GM19240 (cell line): ENCODE measurements at regions not wholly inside any gene's neighbourhood (a gene's known extent, or its start where the extent isn't known, plus 50 kb on each side); places are given as distances from the start of the nearest gene placed in this dataset.
"Not testable (repeated sequence)": the region's sequence is repeated elsewhere in the genome, so short reads cannot be mapped to it uniquely, and the experiment has no call there.

Source experiments
- DNase-seq: peaks from one replicate; pipeline ENCODE4 v3.0.0; 2011; ENCODE audit warnings: low spot score; ENCODE audit not compliant: insufficient read length

- not testable (repeated sequence) for DNase-seq
Observed at GRCh38 chr20:47912786-47913501, 127.7 kb upstream of the SULF2 start.

- DNase-seq, result not testable (repeated sequence)
Observed at GRCh38 chr20:47912165-47912564, 126.9 kb upstream of the SULF2 start.

- DNase-seq, result not testable (repeated sequence)
Observed at GRCh38 chr20:47909696-47910369, 124.6 kb upstream of the SULF2 start.

- DNase-seq, result not testable (repeated sequence)
Observed at GRCh38 chr20:47908361-47909035, 123.2 kb upstream of the SULF2 start.

GRCh38 chr20:47907951-47908350, 122.7 kb upstream of the SULF2 start:
- DNase-seq, result not testable (repeated sequence)

GRCh38 chr20:47907031-47907675, 121.9 kb upstream of the SULF2 start:
- DNase-seq, result no peak

- DNase-seq, result no peak
Observed at GRCh38 chr20:47906348-47906660, 121.0 kb upstream of the SULF2 start.

- DNase-seq, result no peak
Observed at GRCh38 chr20:47905628-47906347, 120.5 kb upstream of the SULF2 start.

- DNase-seq, result not testable (repeated sequence)
Observed at GRCh38 chr20:47903009-47903408, 117.7 kb upstream of the SULF2 start.

- DNase-seq, result not testable (repeated sequence)
Observed at GRCh38 chr20:47899313-47899712, 114.0 kb upstream of the SULF2 start.

GRCh38 chr20:47897461-47897860, 112.2 kb upstream of the SULF2 start:
- DNase-seq, result no peak

- DNase-seq, result not testable (repeated sequence)
Observed at GRCh38 chr20:47892681-47893080, 107.4 kb upstream of the SULF2 start.

- DNase-seq, result not testable (repeated sequence)
Observed at GRCh38 chr20:47890708-47891107, 105.4 kb upstream of the SULF2 start.

GRCh38 chr20:47889751-47890150, 104.5 kb upstream of the SULF2 start:
- DNase-seq, result not testable (repeated sequence)

GRCh38 chr20:47888351-47888750, 103.1 kb upstream of the SULF2 start:
- no peak for DNase-seq

- no peak for DNase-seq
Observed at GRCh38 chr20:47887477-47888080, 102.3 kb upstream of the SULF2 start.

- no peak for DNase-seq
Observed at GRCh38 chr20:47887064-47887463, 101.8 kb upstream of the SULF2 start.

GRCh38 chr20:47886454-47887041, 101.3 kb upstream of the SULF2 start:
- no peak for DNase-seq

- no peak for DNase-seq
Observed at GRCh38 chr20:47885909-47886453, 100.7 kb upstream of the SULF2 start.

GRCh38 chr20:47883940-47884339, 98.7 kb upstream of the SULF2 start:
- DNase-seq, result not testable (repeated sequence)
